Jurkat, Clone E6-1 (cell line): ENCODE measurements at regions not wholly inside any gene's neighbourhood (a gene's known extent, or its start where the extent isn't known, plus 50 kb on each side); places are given as distances from the start of the nearest gene placed in this dataset.

ENCODE experiments used
- DNase-seq: peaks from one replicate; pipeline ENCODE4 v3.0.0-alpha.2; 2011; ENCODE audit warnings: low read depth, low spot score
- H3K4me3 ChIP-seq: 2 replicates; pipeline ENCODE4 v1.5.1; 2011; ENCODE audit warnings: mild to moderate bottlenecking, low read length, control low read depth, moderate library complexity

DNA sequence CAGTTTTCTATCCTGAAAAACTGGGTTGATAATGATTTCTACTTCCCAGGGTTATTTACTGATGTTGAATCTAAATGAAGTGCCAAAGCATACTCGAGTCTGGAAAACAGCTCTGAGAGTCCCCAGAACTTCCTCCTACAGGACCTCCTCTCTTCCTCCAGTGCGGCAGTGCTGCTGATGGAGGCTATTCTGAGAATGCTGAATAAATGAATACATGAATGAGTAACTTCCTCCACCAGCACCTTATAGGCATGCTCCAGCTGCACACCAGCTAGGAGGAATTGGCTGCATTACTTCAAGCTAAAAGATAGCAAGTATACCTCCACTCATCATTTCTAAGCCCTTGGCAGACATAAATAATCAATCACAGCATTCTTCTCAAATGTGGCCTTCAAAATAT, 448.8 kb upstream of the CCDC196 start:
- no peak overlapping the region for H3K4me3 ChIP-seq
- no peak for DNase-seq

DNA sequence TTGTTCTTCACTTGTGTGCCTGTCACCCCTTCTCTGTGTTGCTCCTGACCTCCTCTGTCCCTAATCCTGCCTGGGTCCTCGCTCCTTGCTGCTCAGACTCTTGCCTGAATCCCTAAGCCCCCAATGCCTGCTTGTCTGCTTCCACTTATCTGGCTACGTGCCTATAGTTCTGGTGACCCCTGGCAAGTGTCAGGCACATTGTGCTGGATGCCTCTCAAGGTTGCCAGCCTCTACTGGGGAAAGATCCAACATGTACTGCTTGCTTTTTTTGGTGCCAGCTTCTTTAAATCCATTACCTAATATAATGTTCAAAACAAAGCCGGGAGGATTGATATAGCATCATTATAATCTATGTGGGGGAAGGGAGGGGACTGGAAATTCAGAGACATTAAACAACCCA, 448.0 kb upstream of the CCDC196 start:
- no peak overlapping the region for H3K4me3 ChIP-seq
- DNase-seq = no peak

DNA sequence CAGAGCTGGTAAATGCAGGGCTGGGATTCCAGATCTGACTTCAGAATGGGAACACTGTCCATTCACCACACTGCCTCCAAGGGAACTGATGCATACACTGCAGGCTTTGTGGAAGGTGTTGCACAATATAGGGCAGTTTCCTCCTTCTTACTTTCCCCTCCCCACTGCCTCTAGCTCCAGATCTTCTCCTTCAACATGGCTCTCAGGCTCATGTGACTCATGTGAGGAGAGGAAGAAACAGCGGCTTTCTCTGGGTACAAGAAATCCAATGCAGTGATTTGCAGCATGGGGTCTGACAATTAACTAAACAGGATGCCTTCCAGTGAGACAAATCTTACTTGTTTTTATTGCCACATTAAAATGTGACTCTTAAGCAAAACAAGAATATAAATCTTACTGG, 447.6 kb upstream of the CCDC196 start:
- no peak overlapping the region for H3K4me3 ChIP-seq
- no peak for DNase-seq

DNA sequence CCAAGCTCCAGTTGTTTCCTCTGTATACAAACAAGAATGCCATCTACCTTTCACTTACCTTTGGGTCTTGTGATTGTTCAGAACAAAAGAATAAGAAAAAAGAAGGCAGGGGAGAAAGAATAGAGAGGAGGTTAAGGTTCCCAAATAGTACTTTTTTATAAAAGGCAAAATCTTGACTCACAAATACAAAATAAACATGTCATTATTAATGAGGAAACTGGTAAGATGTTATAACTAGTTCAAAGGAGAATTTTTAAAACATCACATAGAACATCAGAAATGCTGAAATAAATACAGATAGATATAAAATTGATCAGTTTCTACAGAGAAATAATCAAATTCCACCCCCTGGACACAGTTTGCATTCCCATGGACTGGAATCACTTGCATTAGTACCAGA, 446.7 kb upstream of the CCDC196 start:
- no peak for DNase-seq
- no peak overlapping the region for H3K4me3 ChIP-seq

DNA sequence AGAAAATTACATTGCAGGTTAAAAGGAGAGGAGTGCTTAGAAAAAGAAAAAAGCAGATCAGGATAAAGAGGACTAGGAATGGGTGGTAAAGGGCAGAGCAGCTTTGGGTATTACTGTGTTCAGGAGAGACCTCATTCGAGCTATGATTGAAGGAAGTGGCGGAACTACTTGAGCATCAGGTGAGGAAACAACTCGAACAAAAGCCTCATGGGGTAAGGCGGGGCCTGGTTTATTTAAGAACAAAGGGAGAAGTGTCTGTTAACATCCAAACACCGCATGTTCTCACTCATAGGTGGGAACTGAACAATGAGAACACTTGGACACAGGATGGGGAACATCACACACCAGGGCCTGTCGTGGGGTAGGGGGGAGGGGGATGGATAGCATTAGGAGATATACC, 444.6 kb upstream of the CCDC196 start:
- no peak for DNase-seq
- no peak overlapping the region for H3K4me3 ChIP-seq

DNA sequence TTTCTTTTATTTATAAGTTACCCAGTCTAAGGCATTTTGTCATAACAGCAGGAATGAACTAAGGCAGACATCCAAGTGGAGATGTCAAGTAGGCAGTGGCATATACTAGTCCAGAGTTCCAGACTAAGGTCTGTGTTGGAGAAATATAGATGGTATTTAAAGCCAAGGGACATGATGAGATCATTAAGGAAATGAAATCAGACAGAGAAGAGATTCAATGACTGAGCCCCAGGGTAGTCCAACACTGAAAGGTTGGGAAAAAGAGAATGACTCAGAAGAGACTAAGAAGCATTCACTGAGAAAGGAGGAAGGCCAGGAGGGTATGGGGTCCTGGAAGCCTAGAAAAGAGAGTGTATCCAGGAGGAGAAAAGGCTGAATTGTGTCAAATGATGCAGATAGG, 442.2 kb upstream of the CCDC196 start:
- no peak for DNase-seq
- no peak overlapping the region for H3K4me3 ChIP-seq

DNA sequence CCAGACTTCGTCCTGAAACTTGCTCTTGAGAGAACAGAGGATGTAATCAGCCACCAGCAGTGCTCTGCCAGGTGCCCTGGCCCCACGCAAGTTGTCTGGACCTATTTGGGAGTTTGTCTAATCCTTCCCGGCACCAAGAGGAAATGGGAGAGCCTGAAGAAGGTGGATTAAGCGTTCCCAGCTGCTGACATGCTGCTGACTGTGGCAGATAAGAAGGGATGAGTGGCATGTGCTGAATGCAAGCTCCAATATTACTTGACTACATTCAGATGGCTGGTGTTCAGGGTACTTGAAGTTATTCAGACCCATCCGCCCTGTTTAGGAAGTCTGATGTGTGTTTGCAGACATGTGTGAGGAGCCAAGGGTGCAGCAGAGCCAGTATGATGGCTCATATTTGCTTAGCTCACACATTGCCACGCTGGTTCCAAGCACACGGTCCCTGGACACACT, 440.6 kb upstream of the CCDC196 start:
- DNase-seq = no peak
- H3K4me3 ChIP-seq = no peak overlapping the region

DNA sequence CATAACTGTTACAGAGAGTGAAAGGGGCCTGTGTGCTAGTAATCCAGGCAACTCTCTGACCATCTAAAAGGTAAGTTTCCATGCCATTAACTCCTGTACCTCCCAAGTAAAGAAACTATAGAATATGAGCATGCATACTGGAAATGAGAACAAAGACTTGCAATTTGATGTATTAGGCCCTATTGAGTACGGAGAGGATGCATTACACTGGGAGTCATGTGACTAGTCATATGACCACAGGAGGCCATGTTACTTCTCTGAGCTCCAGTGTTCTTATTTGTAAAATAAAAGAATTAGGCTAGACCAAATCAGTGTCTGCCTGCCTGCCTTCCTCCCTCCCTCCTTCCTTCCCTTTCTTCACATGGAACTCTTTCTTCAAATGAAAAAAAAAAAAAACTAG, 440.1 kb upstream of the CCDC196 start:
- DNase-seq = no peak
- no peak overlapping the region for H3K4me3 ChIP-seq

DNA sequence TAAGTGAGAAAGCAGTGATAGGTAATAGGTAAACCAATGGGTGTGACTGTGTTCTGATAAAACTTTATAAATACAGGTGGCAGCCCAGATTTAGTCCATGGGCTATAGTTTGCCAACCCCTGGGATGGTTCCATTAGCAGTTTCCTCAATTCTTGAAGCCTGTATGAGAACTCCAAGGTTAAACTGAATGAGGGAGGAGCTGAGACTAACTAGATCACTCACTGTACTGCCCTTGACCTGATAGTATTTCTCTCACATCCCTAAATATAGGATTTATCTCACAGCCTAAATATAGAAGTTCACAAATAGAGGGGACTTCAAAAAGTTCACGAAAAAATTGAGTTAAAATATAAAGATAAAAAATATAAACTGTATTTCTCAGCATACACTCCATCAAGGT, 439.6 kb upstream of the CCDC196 start:
- H3K4me3 ChIP-seq = no peak overlapping the region
- no peak for DNase-seq

DNA sequence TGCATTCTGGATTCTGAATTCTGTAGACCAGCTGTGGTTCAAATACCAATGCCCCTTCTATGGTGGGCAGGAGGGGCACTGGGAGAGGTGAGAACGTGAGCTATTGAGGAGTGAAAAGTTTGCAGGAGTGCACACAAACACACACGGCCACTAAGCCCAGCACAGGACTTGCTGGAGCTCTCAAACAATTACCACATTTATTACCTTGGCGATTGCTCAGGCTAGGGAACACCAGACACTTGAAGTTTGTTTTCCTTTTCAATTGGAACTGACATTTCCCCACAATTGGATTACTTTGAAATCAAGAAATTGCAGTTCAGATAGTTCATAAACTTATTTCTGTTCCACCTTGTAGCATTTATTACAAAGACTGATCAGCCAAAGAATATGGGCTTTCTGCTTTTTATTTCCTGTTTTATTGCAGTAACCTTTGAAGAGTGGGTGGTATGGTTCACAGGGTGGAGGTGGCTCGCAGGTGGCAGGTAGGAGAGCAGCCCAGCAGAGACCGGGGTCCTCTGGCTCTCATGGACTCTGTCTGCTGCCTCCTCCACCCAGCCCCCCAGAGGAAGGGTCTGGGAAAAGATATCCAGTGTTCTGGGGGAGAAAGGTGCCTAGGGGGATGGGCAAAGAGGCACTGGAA, 429.8 kb upstream of the CCDC196 start:
- no peak for DNase-seq

DNA sequence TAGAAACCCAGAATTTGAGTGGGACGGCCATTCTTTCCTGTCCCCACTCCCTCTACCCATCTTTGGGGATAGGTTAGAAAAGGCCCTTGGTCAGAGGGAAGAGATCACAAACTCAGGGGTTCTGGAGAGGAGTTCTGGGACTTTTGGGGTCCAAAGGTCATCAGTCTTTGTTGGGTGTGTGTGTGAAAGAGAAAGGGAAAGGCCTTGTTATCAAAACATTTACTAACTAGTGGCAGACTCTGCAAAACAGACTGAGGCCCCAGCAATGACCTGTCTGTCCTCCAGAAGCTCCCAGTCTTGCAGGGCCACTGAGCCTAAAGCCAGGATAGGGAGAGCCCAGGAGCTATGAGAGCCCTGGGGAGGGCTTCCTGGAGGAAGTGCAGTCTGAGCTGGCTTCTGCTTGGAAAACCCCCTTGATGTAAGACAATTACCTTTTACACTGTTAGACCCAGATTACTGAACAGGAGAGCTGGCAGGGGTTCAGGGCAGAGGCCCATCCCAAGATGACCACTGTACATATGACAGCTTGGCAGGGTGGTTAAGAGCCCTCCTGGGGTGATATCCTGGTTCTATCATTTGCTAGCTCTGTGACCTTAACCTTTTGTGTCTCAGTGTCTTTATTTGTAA, 429.1 kb upstream of the CCDC196 start:
- DNase-seq = no peak
- no peak overlapping the region for H3K4me3 ChIP-seq

More for the DNA sequence above, 429.8 kb upstream of the CCDC196 start:
- no peak overlapping the region for H3K4me3 ChIP-seq

DNA sequence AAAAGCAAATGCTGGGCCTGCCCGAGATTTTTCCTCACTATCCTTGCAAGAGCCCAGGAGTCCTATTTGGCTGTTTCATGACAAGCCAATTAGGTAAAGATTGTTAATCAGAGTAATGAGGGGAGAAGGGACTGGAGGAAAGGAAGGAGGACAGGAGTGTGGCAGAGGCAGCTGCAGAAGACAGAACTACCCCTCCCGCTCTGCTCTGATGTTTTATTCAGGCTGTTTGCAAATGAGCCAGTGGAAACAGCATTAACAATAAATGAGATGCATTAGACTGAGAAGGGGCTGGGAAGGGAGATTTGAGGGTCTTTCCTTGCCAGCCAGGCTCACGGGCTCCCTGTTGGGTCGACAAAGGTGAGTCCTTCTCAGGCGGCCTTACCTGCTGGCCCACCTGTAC, 421.0 kb upstream of the CCDC196 start:
- DNase-seq = no peak
- H3K4me3 ChIP-seq = no peak overlapping the region

DNA sequence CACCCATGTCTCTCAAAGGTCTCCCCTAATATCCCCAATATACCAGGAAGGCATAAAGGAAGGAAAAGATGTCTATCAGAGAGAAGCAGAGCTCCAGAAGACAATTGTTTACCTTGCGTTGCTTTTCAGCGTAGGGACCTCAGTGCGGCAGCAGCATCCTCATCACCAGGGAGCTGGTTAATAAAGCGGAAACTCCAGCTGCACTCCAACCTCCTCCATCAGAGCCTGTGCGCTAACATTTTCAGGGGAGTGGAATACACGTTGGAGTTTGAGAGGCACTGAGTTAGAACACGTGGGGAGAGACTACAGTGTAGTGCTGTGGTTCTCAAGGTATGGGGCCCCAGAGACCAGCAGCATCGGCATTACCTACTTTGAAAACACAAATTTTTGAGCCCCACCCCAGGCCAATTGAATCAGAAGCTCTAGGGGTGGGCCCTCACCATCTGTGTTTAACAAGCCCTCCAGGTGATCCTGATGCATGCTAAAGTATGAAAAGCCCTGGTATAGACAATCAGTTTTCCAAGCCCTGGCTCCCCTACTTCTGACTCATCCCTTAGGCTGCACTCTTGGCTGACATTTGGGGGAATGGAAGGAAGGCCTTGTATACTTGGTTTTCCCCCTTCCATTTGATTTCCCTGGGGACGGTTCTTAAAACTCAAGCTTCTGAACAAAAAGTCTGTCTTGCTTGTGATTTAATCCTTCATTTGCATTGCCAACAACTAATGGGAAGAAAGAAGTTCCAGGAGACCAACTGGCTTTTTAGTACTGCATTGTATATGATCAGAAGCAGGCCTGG, 419.0 kb upstream of the CCDC196 start:
- no peak overlapping the region for H3K4me3 ChIP-seq
- DNase-seq = no peak

DNA sequence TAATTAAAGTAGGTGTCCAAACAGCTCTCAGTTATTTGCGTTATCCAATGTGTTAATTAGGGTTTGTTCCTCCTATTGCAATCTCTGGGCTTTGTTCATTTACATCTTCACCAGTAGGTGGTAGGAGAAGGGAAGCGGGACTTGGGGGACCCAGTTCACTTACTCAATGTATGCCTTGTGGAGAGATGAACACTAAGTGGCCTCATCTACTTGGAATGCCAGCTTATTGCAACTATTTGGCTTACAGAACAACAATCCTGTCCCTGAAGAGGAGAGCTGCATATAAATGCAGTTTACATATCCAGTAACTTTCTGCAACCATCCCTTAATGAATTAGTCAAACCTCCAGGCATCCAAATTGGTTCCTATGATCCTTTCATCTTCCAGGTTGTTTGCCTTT, 417.1 kb upstream of the CCDC196 start:
- no peak overlapping the region for H3K4me3 ChIP-seq
- DNase-seq = no peak

DNA sequence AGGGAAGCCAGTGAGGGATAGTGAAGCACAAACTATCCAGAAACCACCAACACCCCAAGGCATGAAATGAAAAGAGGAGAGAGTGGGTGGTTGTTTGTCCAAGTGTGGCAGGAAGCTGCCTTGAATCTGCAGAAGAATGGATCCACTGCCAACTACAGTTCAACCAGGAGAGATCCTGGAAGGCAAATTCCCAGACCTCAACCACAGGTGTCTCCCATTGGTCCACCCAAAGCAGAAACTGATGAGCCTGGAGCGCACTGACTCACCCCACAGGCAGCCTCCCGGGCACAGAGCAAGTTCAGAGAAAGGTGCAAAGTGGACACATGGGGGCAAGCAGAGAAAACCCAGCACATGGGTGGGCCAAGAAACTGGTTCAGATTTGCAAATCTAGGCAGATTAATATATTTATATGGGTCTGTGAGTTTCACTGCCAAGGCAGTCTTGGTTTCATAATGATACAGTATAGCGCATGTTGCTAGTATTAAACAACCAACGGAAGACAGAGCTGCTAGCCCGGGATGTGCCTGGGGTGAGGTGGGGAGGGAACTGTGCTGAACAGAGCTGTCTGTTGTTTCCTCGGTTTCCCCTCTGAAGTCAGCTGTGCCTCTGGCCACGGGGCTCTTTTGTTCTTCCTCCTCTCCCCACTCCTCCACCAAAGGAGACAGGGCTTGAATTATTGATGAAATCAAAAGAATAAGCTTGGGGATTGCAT, 416.2 kb upstream of the CCDC196 start:
- DNase-seq = no peak
- H3K4me3 ChIP-seq = no peak overlapping the region

DNA sequence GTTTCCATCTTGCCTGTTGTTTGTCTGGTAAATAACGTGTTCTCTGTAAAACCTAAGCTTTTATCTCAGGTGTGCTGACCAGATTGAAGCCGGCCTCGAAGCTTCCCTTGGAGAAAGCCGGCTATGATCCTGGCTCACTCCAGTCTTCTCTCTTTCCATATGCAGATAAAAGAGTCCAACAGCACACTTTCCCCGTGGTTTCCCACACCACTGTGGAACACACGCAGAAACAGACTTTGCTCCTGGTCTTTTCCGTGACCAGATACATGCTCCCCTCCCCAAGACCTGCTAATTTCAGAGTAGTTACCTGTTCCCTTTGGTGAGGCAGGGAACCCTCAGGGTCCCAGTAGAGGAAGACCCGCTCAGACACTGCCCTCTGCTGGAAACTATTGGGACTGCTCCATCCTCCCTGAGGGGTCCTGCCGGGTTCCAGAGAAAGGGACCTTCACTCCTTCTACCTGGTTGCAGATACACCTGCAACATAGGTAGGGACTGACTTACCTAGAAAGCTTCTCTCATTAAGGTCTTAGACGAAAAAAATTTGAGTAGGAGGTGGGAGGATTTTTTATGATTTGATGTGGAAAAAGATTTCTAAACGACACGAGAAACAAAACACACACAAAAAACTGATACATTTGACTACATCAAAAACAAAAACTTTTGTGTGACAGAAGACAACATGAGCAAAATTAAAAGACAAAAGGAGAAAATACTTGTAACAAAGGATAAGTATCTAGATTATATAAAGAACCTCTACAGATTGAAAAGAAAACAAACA, 415.4 kb upstream of the CCDC196 start:
- DNase-seq = peak; percentile 29
- H3K4me3 ChIP-seq = no peak overlapping the region

DNA sequence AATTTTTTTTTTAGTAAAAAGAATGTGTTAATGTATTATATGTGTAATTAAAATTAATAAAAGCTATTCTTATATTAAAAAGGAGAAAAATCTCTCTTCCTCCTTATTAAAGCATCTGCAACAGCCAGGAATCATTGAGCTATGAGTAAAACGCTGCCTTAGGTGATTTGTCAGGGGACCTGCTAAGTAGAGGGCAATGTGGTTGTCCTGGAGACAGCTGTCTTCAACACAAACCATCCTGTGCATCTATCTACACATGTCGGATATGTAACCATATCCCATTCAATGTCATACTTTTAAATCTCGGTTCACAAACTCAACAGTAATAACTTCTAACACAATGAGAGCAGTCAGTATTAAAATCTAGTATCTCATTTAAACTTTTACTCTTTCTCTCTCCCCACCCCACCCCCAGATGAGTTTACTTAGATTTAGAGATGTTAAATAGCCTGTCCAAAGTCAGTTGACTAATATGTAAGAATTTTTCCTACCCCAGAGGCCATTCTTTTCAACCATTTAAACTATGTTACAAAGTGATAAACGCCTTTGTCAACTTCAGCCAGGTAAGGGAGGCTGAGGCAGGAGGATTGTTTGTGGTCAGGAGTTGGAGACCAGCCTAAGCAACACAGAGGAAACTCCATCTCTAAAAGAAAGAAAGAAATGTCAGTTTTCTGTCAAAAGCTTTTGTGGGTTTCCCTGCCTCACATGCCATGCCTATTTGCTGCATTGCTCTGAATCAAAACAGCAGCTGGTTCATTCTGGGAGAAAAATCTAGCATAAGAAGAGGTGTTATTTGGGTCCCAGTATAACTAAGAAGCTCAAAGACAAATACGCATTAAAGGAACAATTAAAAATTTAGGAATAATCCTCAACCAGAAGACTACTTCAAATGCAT, 413.7 kb upstream of the CCDC196 start:
- no peak for DNase-seq
- no peak overlapping the region for H3K4me3 ChIP-seq

DNA sequence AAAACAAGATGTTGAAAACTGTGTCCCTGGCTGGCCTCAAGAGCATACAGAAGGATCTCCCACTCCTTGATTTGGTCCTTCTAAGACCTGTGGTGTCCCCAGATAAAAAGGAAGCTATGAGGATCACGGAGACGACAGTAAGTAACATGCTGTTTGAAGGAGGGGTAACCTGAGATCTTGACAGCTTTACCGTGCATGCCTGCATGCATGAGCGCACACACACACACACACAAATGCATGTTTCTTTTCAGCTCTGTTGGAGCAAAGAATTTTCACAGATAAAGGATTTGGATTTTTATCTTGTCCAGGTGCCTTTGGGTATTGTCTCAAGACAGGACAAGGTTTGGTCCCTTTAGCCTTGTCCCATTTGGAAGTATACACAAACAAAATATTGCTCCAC, 411.6 kb upstream of the CCDC196 start:
- no peak overlapping the region for H3K4me3 ChIP-seq
- DNase-seq = no peak
